ENCODE measurements at regions not wholly inside any gene's neighbourhood (a gene's known extent, or its start where the extent isn't known, plus 50 kb on each side); places are given as distances from the start of the nearest gene placed in this dataset.

GRCh38 chr10:90222939-90223338 lies 521.5 kb downstream of the KIF20B start:
- H3K9me3 ChIP-seq: no peaks in the 10 kb centered on the region
- no peaks in the 10 kb centered on the region for H3K4me1 ChIP-seq
- H3K27me3 ChIP-seq: no peaks in the 10 kb centered on the region
- intact Hi-C loops (cut with DNase I; ENCODE audit: low total_unique reads): no loop called here
- no peak for DNase-seq
- no peaks in the 10 kb centered on the region for H3K36me3 ChIP-seq
- no peak overlapping the region for H3K27ac ChIP-seq
- TF ChIP-seq CTCF (IDR thresholded peaks at IDR 0.05) (no peak), POLR2A (IDR thresholded peaks at IDR 0.05) (no peak), EP300 (IDR thresholded peaks at IDR 0.05) (no peak), POLR2AphosphoS5 (IDR thresholded peaks at IDR 0.05) (no peak)
- H3K4me3 ChIP-seq: no peak overlapping the region
- 68 to 80% (median 74%) methylated on average over 5 of the region's 5 CpGs for WGBS, 5 donors

- intact Hi-C loops (cut with DNase I; ENCODE audit: low total_unique reads): no loop called here
- no peak overlapping the region for H3K27ac ChIP-seq
- no peaks in the 10 kb centered on the region for H3K36me3 ChIP-seq
- 91 to 97% (median 92%) methylated on average over 2 of the region's 2 CpGs for WGBS, 5 donors
- no peak overlapping the region for H3K4me3 ChIP-seq
- no peaks in the 10 kb centered on the region for H3K27me3 ChIP-seq
- H3K4me1 ChIP-seq: no peaks in the 10 kb centered on the region
- TF ChIP-seq POLR2AphosphoS5 (IDR thresholded peaks at IDR 0.05): no peak
- DNase-seq: no peak
- H3K9me3 ChIP-seq: no peaks in the 10 kb centered on the region
These were observed 523.6 kb downstream of the KIF20B start for GRCh38 chr10:90224791-90225566.

- H3K4me3 ChIP-seq: no peak overlapping the region
- DNase-seq: no peak
- no peaks in the 10 kb centered on the region for H3K9me3 ChIP-seq
- no peak overlapping the region for H3K27ac ChIP-seq
- H3K4me1 ChIP-seq: no peaks in the 10 kb centered on the region
- H3K36me3 ChIP-seq: no peaks in the 10 kb centered on the region
- no peak for TF ChIP-seq POLR2A (IDR thresholded peaks at IDR 0.05)
- TF ChIP-seq EP300 (IDR thresholded peaks at IDR 0.05): no peak
- 83 to 92% (median 89%) methylated on average over 3 of the region's 3 CpGs for WGBS, 5 donors
- intact Hi-C loops (cut with DNase I; ENCODE audit: low total_unique reads): no loop called here
- no peaks in the 10 kb centered on the region for H3K27me3 ChIP-seq
These were observed 525.1 kb downstream of the KIF20B start for GRCh38 chr10:90226517-90226916.

- no peak for DNase-seq
- no peaks in the 10 kb centered on the region for H3K9me3 ChIP-seq
- no peak for TF ChIP-seq EP300 (IDR thresholded peaks at IDR 0.05)
- no peak for TF ChIP-seq CTCF (IDR thresholded peaks at IDR 0.05)
- H3K27me3 ChIP-seq: no peaks in the 10 kb centered on the region
- intact Hi-C loops (cut with DNase I; ENCODE audit: low total_unique reads): no loop called here
- H3K4me3 ChIP-seq: no peak overlapping the region
- no peaks in the 10 kb centered on the region for H3K4me1 ChIP-seq
- 53 to 69% (median 62%) methylated on average over 2 of the region's 2 CpGs for WGBS, 5 donors
- H3K27ac ChIP-seq: no peak overlapping the region
- H3K36me3 ChIP-seq: no peaks in the 10 kb centered on the region
These were observed 525.8 kb downstream of the KIF20B start for GRCh38 chr10:90227217-90227656.

- H3K27ac ChIP-seq: no peak overlapping the region
- H3K4me1 ChIP-seq: no peaks in the 10 kb centered on the region
- no peaks in the 10 kb centered on the region for H3K36me3 ChIP-seq
- WGBS, 5 donors: 56 to 67% (median 58%) methylated on average over 2 of the region's 2 CpGs
- intact Hi-C loops (cut with DNase I; ENCODE audit: low total_unique reads): no loop called here
- DNase-seq: no peak
- TF ChIP-seq POLR2A (IDR thresholded peaks at IDR 0.05) (no peak), POLR2AphosphoS5 (IDR thresholded peaks at IDR 0.05) (no peak), EP300 (IDR thresholded peaks at IDR 0.05) (no peak), CTCF (IDR thresholded peaks at IDR 0.05) (no peak)
- no peak overlapping the region for H3K4me3 ChIP-seq
- H3K27me3 ChIP-seq: no peaks in the 10 kb centered on the region
- no peaks in the 10 kb centered on the region for H3K9me3 ChIP-seq
These were observed 526.4 kb downstream of the KIF20B start for GRCh38 chr10:90227786-90228185.
